Stimulated activated CD4-positive, alpha-beta T cell treated with anti-CD3 and anti-CD28 coated beads, TNF-alpha, amount 100 ng/mL, for 48 hours (primary cell): ENCODE measurements at regions not wholly inside any gene's neighbourhood (a gene's known extent, or its start where the extent isn't known, plus 50 kb on each side); places are given as distances from the start of the nearest gene placed in this dataset.

ENCODE experiments used
- DNase-seq, 3 donors: peaks; one replicate each; pipeline ENCODE4 v3.0.0-alpha.2; 2020; ENCODE audit warnings: low read depth in 3 of 3

- DNase-seq = no peak
These were observed 771.8 kb upstream of the FANCL start for GRCh38 chr2:59012971-59013370.

GRCh38 chr2:59012234-59012633 lies 771.1 kb upstream of the FANCL start:
- DNase-seq = no peak

GRCh38 chr2:59008950-59009349 lies 767.8 kb upstream of the FANCL start:
- DNase-seq = no peak

- DNase-seq = no peak
These were observed 764.9 kb upstream of the FANCL start for GRCh38 chr2:59005836-59006615.

GRCh38 chr2:59004621-59005020 lies 763.5 kb upstream of the FANCL start:
- no peak for DNase-seq

GRCh38 chr2:59000796-59001195 lies 759.7 kb upstream of the FANCL start:
- no peak for DNase-seq

- DNase-seq = no peak
These were observed 751.1 kb upstream of the FANCL start for GRCh38 chr2:58992062-58992706.

GRCh38 chr2:58991357-58991756 lies 750.2 kb upstream of the FANCL start:
- no peak for DNase-seq

GRCh38 chr2:58985541-58985940 lies 744.4 kb upstream of the FANCL start:
- no peak for DNase-seq

- no peak for DNase-seq
These were observed 743.6 kb upstream of the FANCL start for GRCh38 chr2:58984731-58985130.

GRCh38 chr2:58983111-58983510 lies 742.0 kb upstream of the FANCL start:
- DNase-seq = no peak

GRCh38 chr2:58981237-58981636 lies 740.1 kb upstream of the FANCL start:
- DNase-seq = no peak

GRCh38 chr2:58976375-58977071 lies 735.4 kb upstream of the FANCL start:
- no peak for DNase-seq

GRCh38 chr2:58974881-58975280 lies 733.8 kb upstream of the FANCL start:
- no peak for DNase-seq

- no peak for DNase-seq
These were observed 733.3 kb upstream of the FANCL start for GRCh38 chr2:58974426-58974825.

- no peak for DNase-seq
These were observed 732.7 kb upstream of the FANCL start for GRCh38 chr2:58973811-58974281.

- DNase-seq = no peak
These were observed 731.6 kb upstream of the FANCL start for GRCh38 chr2:58972737-58973136.

GRCh38 chr2:58971511-58972360 lies 730.6 kb upstream of the FANCL start:
- no peak for DNase-seq

- no peak for DNase-seq
These were observed 729.2 kb upstream of the FANCL start for GRCh38 chr2:58970365-58970764.

- DNase-seq = no peak
These were observed 727.8 kb upstream of the FANCL start for GRCh38 chr2:58968885-58969284.

- DNase-seq = no peak
These were observed 726.6 kb upstream of the FANCL start for GRCh38 chr2:58967736-58968135.

GRCh38 chr2:58965602-58966001 lies 724.5 kb upstream of the FANCL start:
- DNase-seq = no peak
